HUES48 (cell line): ENCODE measurements at regions not wholly inside any gene's neighbourhood (a gene's known extent, or its start where the extent isn't known, plus 50 kb on each side); places are given as distances from the start of the nearest gene placed in this dataset.
"Not testable (repeated sequence)": the region's sequence is repeated elsewhere in the genome, so short reads cannot be mapped to it uniquely, and the experiment has no call there.

ENCODE experiments used
- H3K27ac ChIP-seq: one replicate; pipeline ENCODE4 v1.7.0; 2013; ENCODE audit warnings: low read depth, low read length, inconsistent platforms
- H3K27me3 ChIP-seq: 2 replicates; pipeline ENCODE4 v1.6.1; 2013; ENCODE audit warnings: mild to moderate bottlenecking, low read length; ENCODE audit not compliant: control insufficient read depth, insufficient read depth
- H3K36me3 ChIP-seq: 2 replicates; pipeline ENCODE4 v1.6.1; 2013; ENCODE audit warnings: low read length; ENCODE audit not compliant: control insufficient read depth, insufficient read depth
- H3K4me1 ChIP-seq: 2 replicates; pipeline ENCODE4 v1.6.1; 2013; ENCODE audit warnings: mild to moderate bottlenecking, low read length; ENCODE audit not compliant: control insufficient read depth, insufficient read depth
- H3K4me3 ChIP-seq: 2 replicates; pipeline ENCODE4 v1.5.1; 2013; ENCODE audit warnings: mild to moderate bottlenecking, low read depth, low read length
- H3K9ac ChIP-seq: 2 replicates; pipeline ENCODE4 v1.6.1; 2013; ENCODE audit warnings: mild to moderate bottlenecking, low read depth, low read length, moderate library complexity
- H3K9me3 ChIP-seq: 2 replicates; pipeline ENCODE4 v1.6.1; 2013; ENCODE audit warnings: low read length; ENCODE audit not compliant: control insufficient read depth, insufficient read depth

- H3K27me3 ChIP-seq, result no peaks in the 10 kb centered on the region
- H3K27ac ChIP-seq, result no peak overlapping the region
- H3K9ac ChIP-seq, result no peak overlapping the region
- H3K4me3 ChIP-seq, result no peak overlapping the region
- 0 out of 2 replicates have a peak, but pooled peaks cover 4% of the 10 kb centered on the region for H3K4me1 ChIP-seq
- no peaks in the 10 kb centered on the region for H3K36me3 ChIP-seq
- H3K9me3 ChIP-seq, result 0 out of 2 replicates have a peak, but pooled peaks cover 4% of the 10 kb centered on the region
Measured at GRCh38 chr3:89957451-89957850, 850.0 kb downstream of the EPHA3 start.

GRCh38 chr3:89958163-89958562 lies 850.7 kb downstream of the EPHA3 start:
- H3K36me3 ChIP-seq, H3K27ac ChIP-seq, H3K9ac ChIP-seq, H3K4me3 ChIP-seq, H3K9me3 ChIP-seq, H3K4me1 ChIP-seq, H3K27me3 ChIP-seq: not testable (repeated sequence)

- no peaks in the 10 kb centered on the region for H3K4me1 ChIP-seq
- H3K4me3 ChIP-seq, result no peak overlapping the region
- H3K9ac ChIP-seq, result no peak overlapping the region
- no peak overlapping the region for H3K27ac ChIP-seq
- no peaks in the 10 kb centered on the region for H3K27me3 ChIP-seq
- H3K36me3 ChIP-seq, result no peaks in the 10 kb centered on the region
- H3K9me3 ChIP-seq, result no peaks in the 10 kb centered on the region
Measured at GRCh38 chr3:89964347-89964746, 856.9 kb downstream of the EPHA3 start.

GRCh38 chr3:89966877-89967665 lies 859.6 kb downstream of the EPHA3 start:
- Histone ChIP-seq H3K36me3 (no peaks in the 10 kb centered on the region), H3K4me3 (no peak overlapping the region), H3K4me1 (no peaks in the 10 kb centered on the region), H3K9ac (no peak overlapping the region), H3K9me3 (no peaks in the 10 kb centered on the region), H3K27ac (no peak overlapping the region), H3K27me3 (no peaks in the 10 kb centered on the region)

- H3K9me3 ChIP-seq, result no peaks in the 10 kb centered on the region
Measured at GRCh38 chr3:89971329-89971728, 863.9 kb downstream of the EPHA3 start.

GRCh38 chr3:89973156-89973555 lies 865.7 kb downstream of the EPHA3 start:
- Histone ChIP-seq H3K9me3 (no peaks in the 10 kb centered on the region), H3K4me1 (no peaks in the 10 kb centered on the region), H3K4me3 (no peak overlapping the region), H3K9ac (no peak overlapping the region), H3K36me3 (no peaks in the 10 kb centered on the region), H3K27me3 (no peaks in the 10 kb centered on the region), H3K27ac (no peak overlapping the region)

More at GRCh38 chr3:89971329-89971728, 863.9 kb downstream of the EPHA3 start:
- no peaks in the 10 kb centered on the region for H3K36me3 ChIP-seq
- no peak overlapping the region for H3K9ac ChIP-seq
- H3K27me3 ChIP-seq, result no peaks in the 10 kb centered on the region
- H3K4me3 ChIP-seq, result no peak overlapping the region
- H3K27ac ChIP-seq, result no peak overlapping the region
- H3K4me1 ChIP-seq, result no peaks in the 10 kb centered on the region

- H3K4me3 ChIP-seq, result no peak overlapping the region
- no peak overlapping the region for H3K27ac ChIP-seq
- H3K9ac ChIP-seq, result no peak overlapping the region
- no peaks in the 10 kb centered on the region for H3K27me3 ChIP-seq
- H3K36me3 ChIP-seq, result no peaks in the 10 kb centered on the region
- H3K9me3 ChIP-seq, result no peaks in the 10 kb centered on the region
- H3K4me1 ChIP-seq, result no peaks in the 10 kb centered on the region
Measured at GRCh38 chr3:89974903-89975519, 867.6 kb downstream of the EPHA3 start.

GRCh38 chr3:89983449-89983848 lies 876.0 kb downstream of the EPHA3 start:
- Histone ChIP-seq H3K9ac (no peak overlapping the region), H3K9me3 (no peaks in the 10 kb centered on the region), H3K4me3 (no peak overlapping the region), H3K4me1 (no peaks in the 10 kb centered on the region), H3K36me3 (no peaks in the 10 kb centered on the region), H3K27me3 (no peaks in the 10 kb centered on the region), H3K27ac (no peak overlapping the region)

- Histone ChIP-seq H3K4me1 (peaks cover 6% of the 10 kb centered on the region; the same call in 1 of the 2 replicates), H3K36me3 (no peaks in the 10 kb centered on the region), H3K9ac (no peak overlapping the region), H3K27me3 (no peaks in the 10 kb centered on the region), H3K4me3 (no peak overlapping the region), H3K27ac (no peak overlapping the region), H3K9me3 (peaks cover 3% of the 10 kb centered on the region; the same call in 1 of the 2 replicates)
Measured at GRCh38 chr3:90005281-90005847, 897.9 kb downstream of the EPHA3 start.

- Histone ChIP-seq H3K9me3 (peaks cover 3% of the 10 kb centered on the region; the same call in 1 of the 2 replicates), H3K4me1 (peaks cover 13% of the 10 kb centered on the region; the same call in 1 of the 2 replicates), H3K9ac (no peak overlapping the region), H3K36me3 (no peaks in the 10 kb centered on the region), H3K27ac (no peak overlapping the region), H3K4me3 (no peak overlapping the region), H3K27me3 (no peaks in the 10 kb centered on the region)
Measured at GRCh38 chr3:90007778-90008499, 900.5 kb downstream of the EPHA3 start.
